Uterus (tissue), 2 donors: ENCODE measurements at regions not wholly inside any gene's neighbourhood (a gene's known extent, or its start where the extent isn't known, plus 50 kb on each side); places are given as distances from the start of the nearest gene placed in this dataset.

Experiments used
- POLR2A ChIP-seq, 2 donors: fragments of 450-650 bp; IDR thresholded peaks; one replicate each; pipeline ENCODE4 v1.6.1; 2016; ENCODE audit warnings: antibody characterized with exemption in 2 of 2, mild to moderate bottlenecking in 1 of 2, moderate library complexity in 1 of 2
- TF ChIP-seq, protein P1 (sequence below), 4 experiments: fragments of 200-600 bp in 2 of 4; fragments of 450-650 bp in 2 of 4; sonication (generic) in 2 of 4; IDR thresholded peaks; one replicate each; pipeline ENCODE4 v1.5.1; 2016 to 2019; ENCODE audit warnings: antibody characterized with exemption in 4 of 4, mild to moderate bottlenecking in 2 of 4, moderate library complexity in 1 of 4

DNA sequence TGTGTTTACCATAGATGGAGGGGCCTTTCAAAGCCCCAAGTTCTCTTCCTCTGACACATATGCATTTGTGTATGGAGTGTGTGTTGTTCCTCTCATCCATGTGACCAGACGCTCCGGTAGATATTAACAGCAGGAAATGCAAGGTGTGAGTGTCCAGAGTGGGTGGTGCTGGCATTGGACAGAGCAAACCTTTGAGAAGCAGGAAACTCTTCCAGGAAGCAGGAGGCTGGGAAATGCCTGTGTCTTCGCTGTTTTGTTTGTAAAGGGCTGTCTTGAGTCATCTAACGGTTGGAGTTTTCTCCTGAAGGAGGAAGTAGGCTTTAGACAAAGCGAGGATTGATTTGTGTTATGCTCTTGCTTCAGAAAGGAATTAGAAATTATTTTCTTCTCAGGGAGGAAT, 370.9 kb downstream of the PLK2 start:
- TF ChIP-seq, protein P1, sequence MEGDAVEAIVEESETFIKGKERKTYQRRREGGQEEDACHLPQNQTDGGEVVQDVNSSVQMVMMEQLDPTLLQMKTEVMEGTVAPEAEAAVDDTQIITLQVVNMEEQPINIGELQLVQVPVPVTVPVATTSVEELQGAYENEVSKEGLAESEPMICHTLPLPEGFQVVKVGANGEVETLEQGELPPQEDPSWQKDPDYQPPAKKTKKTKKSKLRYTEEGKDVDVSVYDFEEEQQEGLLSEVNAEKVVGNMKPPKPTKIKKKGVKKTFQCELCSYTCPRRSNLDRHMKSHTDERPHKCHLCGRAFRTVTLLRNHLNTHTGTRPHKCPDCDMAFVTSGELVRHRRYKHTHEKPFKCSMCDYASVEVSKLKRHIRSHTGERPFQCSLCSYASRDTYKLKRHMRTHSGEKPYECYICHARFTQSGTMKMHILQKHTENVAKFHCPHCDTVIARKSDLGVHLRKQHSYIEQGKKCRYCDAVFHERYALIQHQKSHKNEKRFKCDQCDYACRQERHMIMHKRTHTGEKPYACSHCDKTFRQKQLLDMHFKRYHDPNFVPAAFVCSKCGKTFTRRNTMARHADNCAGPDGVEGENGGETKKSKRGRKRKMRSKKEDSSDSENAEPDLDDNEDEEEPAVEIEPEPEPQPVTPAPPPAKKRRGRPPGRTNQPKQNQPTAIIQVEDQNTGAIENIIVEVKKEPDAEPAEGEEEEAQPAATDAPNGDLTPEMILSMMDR (IDR thresholded peaks at IDR 0.05) = no peak
- no peak for TF ChIP-seq POLR2A (IDR thresholded peaks at IDR 0.05)
